IPS-NIHi7 (cell line): ENCODE measurements at regions not wholly inside any gene's neighbourhood (a gene's known extent, or its start where the extent isn't known, plus 50 kb on each side); places are given as distances from the start of the nearest gene placed in this dataset.
A peak's percentile ranks its signal among the peaks of the same experiment; 100 is the strongest.

Experiments used
- DNase-seq: peaks from one replicate; pipeline ENCODE4 v3.0.0; 2012; ENCODE audit warnings: mixed read lengths; ENCODE audit errors: extremely low spot score

- DNase-seq = peak; percentile 6
Observed at GRCh38 chr9:93829271-93830011, 125.7 kb downstream of the BARX1 start.

GRCh38 chr9:93828331-93829097 is 126.6 kb downstream of the BARX1 start:
- DNase-seq = no peak

- peak; percentile 94 for DNase-seq
Observed at GRCh38 chr9:93827545-93828330, 127.4 kb downstream of the BARX1 start.

GRCh38 chr9:93826905-93827544 is 128.1 kb downstream of the BARX1 start:
- peak; percentile 35 for DNase-seq

GRCh38 chr9:93826209-93826608 is 128.9 kb downstream of the BARX1 start:
- peak; percentile 63 for DNase-seq

GRCh38 chr9:93825348-93826115 is 129.6 kb downstream of the BARX1 start:
- DNase-seq = no peak

GRCh38 chr9:93824386-93825294 is 130.5 kb downstream of the BARX1 start:
- DNase-seq = peak; percentile 3

- DNase-seq = peak; percentile 0
Observed at GRCh38 chr9:93823245-93824072, 131.7 kb downstream of the BARX1 start.

GRCh38 chr9:93822229-93822628 is 132.9 kb downstream of the BARX1 start:
- DNase-seq = peak; percentile 1

GRCh38 chr9:93821307-93821703 is 133.8 kb downstream of the BARX1 start:
- no peak for DNase-seq

- DNase-seq = peak; percentile 69
Observed at GRCh38 chr9:93820667-93821306, 134.4 kb downstream of the BARX1 start.

GRCh38 chr9:93819905-93820304 is 135.2 kb downstream of the BARX1 start:
- DNase-seq = no peak

- DNase-seq = no peak
Observed at GRCh38 chr9:93818827-93819472, 136.2 kb downstream of the BARX1 start.

- no peak for DNase-seq
Observed at GRCh38 chr9:93818237-93818636, 136.9 kb downstream of the BARX1 start.

- DNase-seq = no peak
Observed at GRCh38 chr9:93815677-93816076, 139.5 kb downstream of the BARX1 start.

- no peak for DNase-seq
Observed at GRCh38 chr9:93815135-93815534, 140.0 kb downstream of the BARX1 start.

- DNase-seq = no peak
Observed at GRCh38 chr9:93814077-93814956, 140.8 kb downstream of the BARX1 start.
